HEK293 (cell line): ENCODE measurements at regions not wholly inside any gene's neighbourhood (a gene's known extent, or its start where the extent isn't known, plus 50 kb on each side); places are given as distances from the start of the nearest gene placed in this dataset.

Experiments used
- TF ChIP-seq, protein P1 (sequence below): fragments of 450-650 bp; formaldehyde crosslinking; IDR thresholded peaks from 2 replicates; pipeline ENCODE4 v1.5.1; 2017; ENCODE audit warnings: missing biosample characterization, missing genetic modification characterization
- TF ChIP-seq, protein P2 (sequence below): fragments of 450-650 bp; formaldehyde crosslinking; IDR thresholded peaks from 2 replicates; pipeline ENCODE4 v1.5.1; 2016; ENCODE audit warnings: missing biosample characterization, missing genetic modification characterization, borderline replicate concordance

DNA sequence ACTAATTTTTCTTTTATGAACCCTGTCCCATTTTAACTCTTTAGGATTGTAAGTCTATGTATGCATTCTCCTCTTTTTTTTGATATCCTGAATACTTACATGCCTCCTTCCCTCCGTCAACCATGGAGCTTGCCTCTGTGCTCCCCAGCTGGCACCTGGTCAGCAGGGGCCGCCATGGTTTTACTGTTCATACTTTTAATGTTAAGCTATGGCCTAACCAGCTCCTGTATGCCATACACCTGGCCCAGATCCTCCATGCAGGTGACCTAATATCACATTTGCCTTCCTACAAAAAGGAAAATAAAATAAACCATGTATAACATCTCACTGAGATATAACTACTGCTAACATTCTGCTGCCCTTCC, 283.1 kb upstream of the TRIB2 start:
- TF ChIP-seq, protein P1, sequence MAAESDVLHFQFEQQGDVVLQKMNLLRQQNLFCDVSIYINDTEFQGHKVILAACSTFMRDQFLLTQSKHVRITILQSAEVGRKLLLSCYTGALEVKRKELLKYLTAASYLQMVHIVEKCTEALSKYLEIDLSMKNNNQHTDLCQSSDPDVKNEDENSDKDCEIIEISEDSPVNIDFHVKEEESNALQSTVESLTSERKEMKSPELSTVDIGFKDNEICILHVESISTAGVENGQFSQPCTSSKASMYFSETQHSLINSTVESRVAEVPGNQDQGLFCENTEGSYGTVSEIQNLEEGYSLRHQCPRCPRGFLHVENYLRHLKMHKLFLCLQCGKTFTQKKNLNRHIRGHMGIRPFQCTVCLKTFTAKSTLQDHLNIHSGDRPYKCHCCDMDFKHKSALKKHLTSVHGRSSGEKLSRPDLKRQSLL (tag by site-specific recombination), result no peak
- TF ChIP-seq, protein P2, sequence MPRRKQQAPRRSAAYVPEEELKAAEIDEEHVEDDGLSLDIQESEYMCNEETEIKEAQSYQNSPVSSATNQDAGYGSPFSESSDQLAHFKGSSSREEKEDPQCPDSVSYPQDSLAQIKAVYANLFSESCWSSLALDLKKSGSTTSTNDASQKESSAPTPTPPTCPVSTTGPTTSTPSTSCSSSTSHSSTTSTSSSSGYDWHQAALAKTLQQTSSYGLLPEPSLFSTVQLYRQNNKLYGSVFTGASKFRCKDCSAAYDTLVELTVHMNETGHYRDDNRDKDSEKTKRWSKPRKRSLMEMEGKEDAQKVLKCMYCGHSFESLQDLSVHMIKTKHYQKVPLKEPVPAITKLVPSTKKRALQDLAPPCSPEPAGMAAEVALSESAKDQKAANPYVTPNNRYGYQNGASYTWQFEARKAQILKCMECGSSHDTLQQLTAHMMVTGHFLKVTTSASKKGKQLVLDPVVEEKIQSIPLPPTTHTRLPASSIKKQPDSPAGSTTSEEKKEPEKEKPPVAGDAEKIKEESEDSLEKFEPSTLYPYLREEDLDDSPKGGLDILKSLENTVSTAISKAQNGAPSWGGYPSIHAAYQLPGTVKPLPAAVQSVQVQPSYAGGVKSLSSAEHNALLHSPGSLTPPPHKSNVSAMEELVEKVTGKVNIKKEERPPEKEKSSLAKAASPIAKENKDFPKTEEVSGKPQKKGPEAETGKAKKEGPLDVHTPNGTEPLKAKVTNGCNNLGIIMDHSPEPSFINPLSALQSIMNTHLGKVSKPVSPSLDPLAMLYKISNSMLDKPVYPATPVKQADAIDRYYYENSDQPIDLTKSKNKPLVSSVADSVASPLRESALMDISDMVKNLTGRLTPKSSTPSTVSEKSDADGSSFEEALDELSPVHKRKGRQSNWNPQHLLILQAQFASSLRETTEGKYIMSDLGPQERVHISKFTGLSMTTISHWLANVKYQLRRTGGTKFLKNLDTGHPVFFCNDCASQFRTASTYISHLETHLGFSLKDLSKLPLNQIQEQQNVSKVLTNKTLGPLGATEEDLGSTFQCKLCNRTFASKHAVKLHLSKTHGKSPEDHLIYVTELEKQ (tag by site-specific recombination), result no peak
